Endothelial cell of umbilical vein (primary cell): ENCODE measurements at regions not wholly inside any gene's neighbourhood (a gene's known extent, or its start where the extent isn't known, plus 50 kb on each side); places are given as distances from the start of the nearest gene placed in this dataset.
"Not testable (repeated sequence)": the region's sequence is repeated elsewhere in the genome, so short reads cannot be mapped to it uniquely, and the experiment has no call there.

ENCODE experiments used
- BruUV-seq: library from RNA; stranded (reverse); fragments of 400-500 nt; replicated peaks from 2 replicates; lab custom pipeline; 2021; lab: Mats Ljungman, UMichigan
- CTCF ChIA-PET: fragments of 300-600, 350-600 bp; sonication (Branson Sonifier 250); formaldehyde crosslinking; loops from one replicate; lab custom pipeline; 2021; ENCODE audit warnings: antibody characterized with exemption, inconsistent platforms; lab: Charles Lee
- POLR2A ChIA-PET: fragments of 300-600, 350-600 bp; sonication (Branson Sonifier 250); formaldehyde crosslinking; loops from one replicate; lab custom pipeline; 2021; ENCODE audit warnings: antibody characterized with exemption, inconsistent platforms; lab: Charles Lee
- DNase-seq: peaks from one replicate; pipeline ENCODE4 v3.0.0-alpha.2; 2011; ENCODE audit warnings: low read depth, low spot score
- FAIRE-seq: peaks from 2 replicates; lab custom pipeline; 2011; peaks lifted over from hg19 to GRCh38; lab: Jason Lieb, UNC
- H2AFZ ChIP-seq: 2 replicates; pipeline ENCODE4 v1.6.0; 2012; ENCODE audit warnings: low read depth, low read length, control low read depth, inconsistent platforms
- H3K27ac ChIP-seq: 2 replicates; pipeline ENCODE4 v1.5.1; 2011; ENCODE audit warnings: low read depth, mild to moderate bottlenecking, control low read depth, low read length, moderate library complexity; ENCODE audit not compliant: insufficient read depth
- H3K27me3 ChIP-seq, 2 experiments: 2 replicates each; pipeline versions ENCODE4 v1.6.0 to v1.6.1; 2011; ENCODE audit warnings: low read length in 2 of 2, mixed read lengths in 1 of 2; ENCODE audit not compliant: control insufficient read depth in 2 of 2, insufficient read depth in 2 of 2
- H3K36me3 ChIP-seq, 2 experiments: 2 replicates in 1 of 2; 3 replicates in 1 of 2; pipeline ENCODE4 v1.5.1; 2011; ENCODE audit warnings: low read length in 2 of 2, mild to moderate bottlenecking in 1 of 2, moderate library complexity in 1 of 2; ENCODE audit not compliant: control insufficient read depth in 2 of 2, insufficient read depth in 2 of 2; ENCODE audit errors: extremely low read depth in 1 of 2
- H3K4me1 ChIP-seq: 3 replicates; pipeline ENCODE4 v1.5.1; 2011; ENCODE audit warnings: mild to moderate bottlenecking, low read length; ENCODE audit not compliant: control insufficient read depth, insufficient read depth; ENCODE audit errors: extremely low read depth
- H3K4me2 ChIP-seq: 2 replicates; pipeline ENCODE4 v1.6.1; 2011; ENCODE audit warnings: low read length, control low read depth, mixed read lengths; ENCODE audit not compliant: insufficient read depth
- H3K4me3 ChIP-seq, 3 experiments: fragments of 200-600 bp in 1 of 3; sonication (generic), shearing (Covaris generic) in 1 of 3; replicated peaks in 1 of 3; 2 replicates each; pipeline ENCODE4 v1.5.1; 2011 to 2016; ENCODE audit warnings: control low read depth in 3 of 3, low read length in 3 of 3, mild to moderate bottlenecking in 2 of 3, inconsistent platforms in 1 of 3, low read depth in 1 of 3, moderate library complexity in 1 of 3; ENCODE audit not compliant: insufficient read depth in 1 of 3
- H3K79me2 ChIP-seq: 2 replicates; pipeline ENCODE4 v1.6.0; 2012; ENCODE audit warnings: low read length, inconsistent platforms; ENCODE audit not compliant: control insufficient read depth, insufficient read depth
- H3K9ac ChIP-seq: replicated peaks from 2 replicates; pipeline ENCODE3; 2011; ENCODE audit warnings: low read length, control low read depth; ENCODE audit not compliant: insufficient read depth; ENCODE audit errors: extremely low read depth
- H3K9me1 ChIP-seq: replicated peaks from 3 replicates; pipeline ENCODE4 v1.6.0; 2011; ENCODE audit warnings: mild to moderate bottlenecking, low read length; ENCODE audit not compliant: control insufficient read depth, insufficient read depth; ENCODE audit errors: extremely low read depth
- H3K9me3 ChIP-seq: replicated peaks from 2 replicates; pipeline ENCODE4 v1.5.1; 2012; ENCODE audit warnings: low read length, inconsistent platforms; ENCODE audit not compliant: control insufficient read depth, insufficient read depth
- H4K20me1 ChIP-seq: replicated peaks from 2 replicates; pipeline ENCODE3; 2011; ENCODE audit warnings: mild to moderate bottlenecking, low read length; ENCODE audit not compliant: control insufficient read depth, insufficient read depth; ENCODE audit errors: extremely low read depth
- GATA2 ChIP-seq: IDR thresholded peaks from 2 replicates; pipeline ENCODE4 v1.7.0; 2011; ENCODE audit warnings: low read depth, mild to moderate bottlenecking, moderate library complexity, mixed read lengths, low read length; ENCODE audit not compliant: insufficient read length, insufficient read depth
- dilution Hi-C: fragments of 300-500 bp; cut with MboI; formaldehyde crosslinking; loops from one replicate; pipeline ENCODE4 v1.15.0; 2019; ENCODE audit warnings: low sequenced_read_pairs; ENCODE audit not compliant: extremely low pct_ligation_motif_present
- intact Hi-C: fragments of 100-400 bp; cut with micrococcal nuclease; formaldehyde crosslinking; loops from one replicate; pipeline ENCODE4 v1.10.0; 2022

DNA sequence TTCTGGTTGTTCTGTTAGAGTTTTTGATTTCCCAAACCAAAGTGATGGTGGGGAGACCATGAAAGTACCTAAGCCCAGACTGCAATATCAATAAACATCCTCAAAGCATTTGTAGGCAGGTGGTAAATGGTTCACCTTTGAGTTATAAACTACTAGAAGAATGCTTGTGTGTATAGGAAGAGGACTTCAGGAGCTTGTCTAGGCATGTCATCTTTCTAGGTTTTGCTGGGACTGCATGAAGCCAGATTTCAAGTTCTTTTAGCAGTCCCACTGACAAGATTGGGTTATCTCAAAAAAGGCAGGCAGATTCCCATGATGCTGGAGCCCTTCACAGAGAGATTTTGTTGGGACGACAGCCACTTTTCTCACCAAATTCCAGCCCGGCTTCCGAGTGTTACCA is 135.3 kb downstream of the KCNE4 start:
- FAIRE-seq (no peak), DNase-seq (no peak)
- no peaks in the 10 kb centered on the region for H3K9me1 ChIP-seq
- BruUV-seq = no TSS peak
- H3K4me1 ChIP-seq = no peaks in the 10 kb centered on the region
- POLR2A ChIA-PET = no interaction called here
- no peak overlapping the region for H3K4me3 ChIP-seq
- H3K27ac ChIP-seq = no peak overlapping the region
- no peaks in the 10 kb centered on the region for H4K20me1 ChIP-seq
- H2AFZ ChIP-seq = no peak overlapping the region
- no peak overlapping the region for H3K4me2 ChIP-seq
- CTCF ChIA-PET = no interaction called here
- H3K9me3 ChIP-seq = no peaks in the 10 kb centered on the region
- dilution Hi-C loops = no loop called here
- no peaks in the 10 kb centered on the region for H3K79me2 ChIP-seq
- no peak for TF ChIP-seq GATA2
- no peak overlapping the region for H3K9ac ChIP-seq
- no peaks in the 10 kb centered on the region for H3K36me3 ChIP-seq
- H3K27me3 ChIP-seq = no peaks in the 10 kb centered on the region
- intact Hi-C loops = loop anchor here (5.0 kb wide), 1 partner anchor 1685 kb away; no protein-coding TSS in a partner anchor

DNA sequence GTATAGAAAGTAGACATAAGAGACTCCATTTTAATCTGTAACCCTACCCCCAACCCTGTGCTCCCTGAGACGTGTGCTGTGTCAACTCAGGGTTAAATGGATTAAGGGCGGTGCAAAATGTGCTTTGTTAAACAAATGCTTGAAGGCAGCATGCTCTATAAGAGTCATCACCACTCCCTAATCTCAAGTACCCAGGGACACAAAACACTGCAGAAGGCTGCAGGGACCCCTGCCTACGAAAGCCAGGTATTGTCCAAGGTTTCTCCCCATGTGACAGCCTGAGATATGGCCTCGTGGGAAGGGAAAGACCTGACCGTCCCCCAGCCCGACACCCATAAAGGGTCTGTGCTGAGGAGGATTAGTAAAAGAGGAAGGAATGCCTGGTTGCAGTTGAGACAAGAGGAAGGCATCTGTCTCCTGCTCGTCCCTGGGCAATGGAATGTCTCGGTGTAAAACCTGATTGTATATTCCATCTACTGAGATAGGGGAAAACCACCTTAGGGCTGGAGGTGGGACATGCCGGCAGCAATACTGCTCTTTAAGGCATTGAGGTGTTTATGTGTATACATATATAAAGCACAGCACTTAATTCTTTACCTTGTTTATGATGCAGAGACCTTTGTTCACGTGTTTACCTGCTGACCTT is 138.7 kb downstream of the KCNE4 start:
- H3K27me3 ChIP-seq, FAIRE-seq, H3K4me1 ChIP-seq, DNase-seq, CTCF ChIA-PET, dilution Hi-C loops, H3K4me2 ChIP-seq, H3K27ac ChIP-seq, H3K9me1 ChIP-seq, H3K36me3 ChIP-seq, H3K4me3 ChIP-seq, H3K9me3 ChIP-seq, BruUV-seq, intact Hi-C loops, H4K20me1 ChIP-seq, H2AFZ ChIP-seq, POLR2A ChIA-PET, H3K79me2 ChIP-seq, H3K9ac ChIP-seq: not testable (repeated sequence)
